ENCODE measurements at regions not wholly inside any gene's neighbourhood (a gene's known extent, or its start where the extent isn't known, plus 50 kb on each side); places are given as distances from the start of the nearest gene placed in this dataset.

DNA sequence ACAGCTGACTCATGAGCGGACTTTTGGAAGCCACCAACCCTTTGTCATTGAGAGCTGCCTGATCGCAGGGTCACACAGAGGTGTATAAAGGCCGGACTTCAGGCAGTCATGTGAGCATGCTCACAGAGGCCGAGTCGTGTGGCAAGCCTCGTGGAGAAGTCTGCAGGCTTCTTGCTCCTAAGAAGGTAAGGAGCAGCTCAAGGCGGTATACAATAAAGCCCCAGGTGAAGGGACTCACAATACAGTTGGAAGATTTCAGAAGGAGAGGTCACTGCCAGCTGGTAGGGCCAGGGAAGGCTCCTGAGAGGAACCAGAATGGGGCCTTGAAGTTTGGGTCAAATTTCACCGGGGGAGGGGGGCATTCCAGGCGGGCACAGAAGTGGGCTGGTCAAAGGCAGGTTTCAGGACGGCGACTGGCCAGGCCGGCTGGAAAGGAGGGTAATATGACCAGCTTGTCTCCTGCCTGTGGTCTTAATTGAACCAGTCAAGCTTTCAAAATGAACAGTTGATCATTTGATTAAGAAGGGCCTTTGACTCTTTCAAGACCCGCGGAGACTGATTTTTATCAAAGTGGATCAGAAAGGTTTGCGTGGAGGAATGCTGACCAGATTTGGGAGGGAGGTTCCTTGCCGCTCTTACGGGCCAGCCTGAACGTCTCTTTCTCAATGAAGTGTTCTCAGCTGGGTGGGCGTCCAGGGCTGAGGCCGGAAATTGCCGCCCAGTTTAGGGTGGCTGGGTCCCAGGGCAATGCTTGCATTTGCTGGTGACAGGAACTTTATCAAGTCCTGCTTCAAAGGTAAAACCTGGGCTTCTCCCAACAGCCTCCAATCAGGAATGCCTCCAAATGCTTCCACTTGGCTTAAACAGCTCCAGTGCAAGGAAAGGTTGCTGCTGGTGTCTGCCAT lies 178.6 kb downstream of the EMX2 start:
- peaks cover 7 to 35% of the 10 kb centered on the region in 2 donors for H3K27me3 Mint-ChIP-seq
- no peaks in the 10 kb centered on the region for H3K4me1 Mint-ChIP-seq (ENCODE audit: low read depth in 2 of 2)
- DNase-seq = no peak
- H3K9me3 Mint-ChIP-seq = peaks cover 0 to 7% of the 10 kb centered on the region in 2 donors
- H3K4me3 Mint-ChIP-seq = no peak overlapping the region
- H3K27ac Mint-ChIP-seq = no peak overlapping the region
- no peak for ATAC-seq (replicated peaks)
- H3K36me3 Mint-ChIP-seq (ENCODE audit: insufficient read depth) = no peaks in the 10 kb centered on the region

DNA sequence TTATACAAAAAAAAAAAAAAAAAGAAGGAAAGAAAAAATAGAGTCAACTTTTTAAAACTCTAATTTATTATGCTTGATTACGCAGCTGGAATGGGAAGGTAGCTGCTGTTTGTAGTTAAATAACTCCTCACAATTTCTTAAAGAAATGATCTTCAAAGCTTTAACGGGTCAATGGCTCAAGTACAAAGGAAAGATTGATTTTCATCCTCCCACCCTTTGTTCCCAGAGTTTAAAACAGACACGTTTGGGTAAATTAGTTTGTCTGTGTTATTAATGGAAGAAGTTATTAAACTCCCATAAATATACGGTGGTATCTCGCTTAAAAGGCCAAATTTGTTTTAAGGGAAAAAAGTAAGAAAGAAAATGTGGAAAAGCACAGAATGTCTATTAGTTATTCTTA lies 179.3 kb downstream of the EMX2 start:
- ATAC-seq (replicated peaks) = no peak

DNA sequence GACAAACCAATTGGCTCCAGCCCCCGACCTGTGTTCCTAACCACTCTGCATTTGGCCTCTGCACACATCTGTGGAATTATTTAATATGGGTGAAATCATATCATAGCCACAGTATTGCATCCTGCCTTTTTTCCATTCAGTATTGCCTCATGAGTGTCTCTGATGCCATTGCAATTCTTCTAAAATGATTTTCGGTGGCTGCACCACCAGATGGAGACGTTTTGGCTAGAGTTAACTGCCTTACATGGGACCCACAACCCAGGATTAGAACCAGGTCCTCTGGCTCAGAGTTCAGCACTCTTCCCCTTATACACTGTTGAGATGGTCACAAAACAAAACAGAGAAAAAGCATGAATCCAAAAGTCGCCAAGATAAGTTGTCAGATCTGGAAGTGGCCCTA lies 180.8 kb downstream of the EMX2 start:
- H3K36me3 Mint-ChIP-seq (ENCODE audit: insufficient read depth) = no peaks in the 10 kb centered on the region
- no peak overlapping the region for H3K27ac Mint-ChIP-seq
- H3K27me3 Mint-ChIP-seq = peaks cover 11 to 41% of the 10 kb centered on the region in 2 donors
- no peak overlapping the region for H3K4me3 Mint-ChIP-seq
- H3K9me3 Mint-ChIP-seq = no peaks in the 10 kb centered on the region
- H3K4me1 Mint-ChIP-seq (ENCODE audit: low read depth in 2 of 2) = no peaks in the 10 kb centered on the region
- DNase-seq (no peak), ATAC-seq (replicated peaks) (no peak)

More for the DNA sequence above, 179.3 kb downstream of the EMX2 start:
- H3K4me1 Mint-ChIP-seq (ENCODE audit: low read depth in 2 of 2) = no peaks in the 10 kb centered on the region
- H3K27ac Mint-ChIP-seq = no peak overlapping the region
- no peaks in the 10 kb centered on the region for H3K36me3 Mint-ChIP-seq (ENCODE audit: insufficient read depth)
- no peak overlapping the region for H3K4me3 Mint-ChIP-seq
- DNase-seq = no peak
- peaks cover 7 to 35% of the 10 kb centered on the region in 2 donors for H3K27me3 Mint-ChIP-seq
- H3K9me3 Mint-ChIP-seq = peaks cover 0 to 7% of the 10 kb centered on the region in 2 donors

- Mint-ChIP-seq H3K4me3 (no peak overlapping the region), H3K27me3 (peaks cover 23 to 42% of the 10 kb centered on the region in 2 donors), H3K36me3 (ENCODE audit: insufficient read depth) (no peaks in the 10 kb centered on the region), H3K4me1 (ENCODE audit: low read depth in 2 of 2) (no peaks in the 10 kb centered on the region), H3K9me3 (no peaks in the 10 kb centered on the region), H3K27ac (no peak overlapping the region)
- no peak for DNase-seq
- ATAC-seq (replicated peaks) = no peak
Observed at GRCh38 chr10:117725993-117726392, 183.4 kb downstream of the EMX2 start.

- Mint-ChIP-seq H3K4me1 (ENCODE audit: low read depth in 2 of 2) (no peaks in the 10 kb centered on the region), H3K36me3 (ENCODE audit: insufficient read depth) (no peaks in the 10 kb centered on the region), H3K27me3 (peaks cover 27 to 44% of the 10 kb centered on the region in 2 donors), H3K27ac (no peak overlapping the region), H3K9me3 (no peaks in the 10 kb centered on the region), H3K4me3 (no peak overlapping the region)
- DNase-seq (no peak), ATAC-seq (replicated peaks) (no peak)
Observed at GRCh38 chr10:117726596-117727295, 184.2 kb downstream of the EMX2 start.

DNA sequence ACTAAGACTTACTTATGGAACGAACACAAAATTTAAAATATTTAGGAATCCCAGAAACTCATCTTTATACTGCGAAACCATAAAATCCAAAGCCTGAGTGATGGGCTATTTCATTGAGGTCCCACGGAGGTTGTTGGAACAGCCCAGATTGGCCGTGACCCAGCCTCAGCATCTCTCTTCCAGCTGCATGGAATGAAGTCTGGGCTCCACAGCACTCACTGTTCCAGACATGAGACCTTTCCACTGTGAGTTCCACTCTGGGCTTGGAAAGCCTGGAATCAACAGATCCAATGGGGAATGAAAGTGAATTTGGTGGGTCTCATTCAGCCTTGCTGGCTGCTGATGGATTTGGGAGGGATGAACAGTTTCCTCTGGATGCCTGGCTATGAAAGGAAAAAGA lies 184.9 kb downstream of the EMX2 start:
- no peak overlapping the region for H3K27ac Mint-ChIP-seq
- peaks cover 34 to 45% of the 10 kb centered on the region in 2 donors for H3K27me3 Mint-ChIP-seq
- no peak overlapping the region for H3K4me3 Mint-ChIP-seq
- H3K36me3 Mint-ChIP-seq (ENCODE audit: insufficient read depth) = no peaks in the 10 kb centered on the region
- DNase-seq (no peak), ATAC-seq (replicated peaks) (no peak)
- H3K4me1 Mint-ChIP-seq (ENCODE audit: low read depth in 2 of 2) = no peaks in the 10 kb centered on the region
- H3K9me3 Mint-ChIP-seq = no peaks in the 10 kb centered on the region

GRCh38 chr10:117728087-117728486 lies 185.5 kb downstream of the EMX2 start:
- Mint-ChIP-seq H3K36me3 (ENCODE audit: insufficient read depth) (no peaks in the 10 kb centered on the region), H3K9me3 (no peaks in the 10 kb centered on the region), H3K27ac (no peak overlapping the region), H3K27me3 (peaks cover 35 to 44% of the 10 kb centered on the region in 2 donors), H3K4me1 (ENCODE audit: low read depth in 2 of 2) (no peaks in the 10 kb centered on the region), H3K4me3 (no peak overlapping the region)
- no peak for ATAC-seq (replicated peaks)
- DNase-seq = no peak

DNA sequence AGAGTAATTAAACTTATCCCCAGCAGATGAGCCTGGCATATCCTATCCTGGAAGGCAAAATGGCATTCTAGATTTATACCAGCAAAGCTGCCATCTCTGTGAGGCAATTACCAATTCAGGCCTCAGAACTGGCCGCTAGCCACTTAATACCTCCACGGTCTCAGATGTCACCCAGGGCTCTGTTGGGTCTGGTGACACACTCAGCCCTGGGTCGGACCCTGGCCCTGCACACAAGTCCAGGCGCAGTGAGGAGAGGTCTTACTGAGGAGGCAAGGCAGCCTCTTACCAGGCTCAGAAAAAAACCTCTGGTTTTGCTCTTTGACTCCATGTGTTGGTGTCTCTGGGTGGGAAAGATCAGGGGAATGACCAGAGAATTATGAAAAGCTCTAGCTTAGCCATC lies 186.6 kb downstream of the EMX2 start:
- H3K27ac Mint-ChIP-seq = no peak overlapping the region
- H3K27me3 Mint-ChIP-seq = peaks cover 37 to 39% of the 10 kb centered on the region in 2 donors
- H3K4me3 Mint-ChIP-seq = no peak overlapping the region
- DNase-seq (no peak), ATAC-seq (replicated peaks) (no peak)
- no peaks in the 10 kb centered on the region for H3K36me3 Mint-ChIP-seq (ENCODE audit: insufficient read depth)
- no peaks in the 10 kb centered on the region for H3K9me3 Mint-ChIP-seq
- H3K4me1 Mint-ChIP-seq (ENCODE audit: low read depth in 2 of 2) = no peaks in the 10 kb centered on the region

DNA sequence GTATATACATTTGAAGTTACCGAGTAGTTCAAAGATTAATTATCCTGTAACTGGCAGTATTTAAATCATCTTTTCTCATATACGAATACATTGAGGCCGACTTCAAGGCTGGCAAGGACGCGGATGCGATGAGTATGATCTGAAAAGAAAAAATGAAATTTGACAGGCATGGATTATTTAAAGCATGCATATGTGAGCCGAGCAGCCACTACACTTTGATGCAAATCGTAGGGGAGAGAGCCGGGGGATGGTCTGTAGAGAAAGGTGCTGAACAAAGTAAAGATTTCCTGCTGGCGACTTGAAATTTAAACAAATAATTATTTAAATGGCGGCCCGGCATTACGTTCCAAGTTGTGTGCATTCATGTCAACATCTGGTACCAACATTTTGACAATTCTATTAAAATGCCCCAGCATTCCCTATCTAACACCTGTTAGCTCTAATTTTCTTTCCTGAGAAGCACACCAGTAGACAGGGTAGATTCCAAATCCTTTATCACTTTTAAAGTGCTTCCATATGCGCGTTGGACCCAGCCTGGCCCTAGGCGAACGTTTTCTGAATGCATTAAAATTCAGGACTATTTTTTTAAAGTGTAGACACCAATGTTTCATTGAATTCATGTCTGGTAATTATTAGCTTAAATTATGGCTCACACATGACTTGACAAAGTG lies 188.7 kb downstream of the EMX2 start:
- Mint-ChIP-seq H3K9me3 (no peaks in the 10 kb centered on the region), H3K36me3 (ENCODE audit: insufficient read depth) (no peaks in the 10 kb centered on the region), H3K27me3 (peaks cover 48 to 53% of the 10 kb centered on the region in 2 donors), H3K27ac (no peak overlapping the region), H3K4me1 (ENCODE audit: low read depth in 2 of 2) (no peaks in the 10 kb centered on the region), H3K4me3 (no peak overlapping the region)
- DNase-seq (no peak), ATAC-seq (replicated peaks) (no peak)

GRCh38 chr10:117734731-117735405 lies 192.3 kb downstream of the EMX2 start:
- Mint-ChIP-seq H3K4me3 (no peak overlapping the region), H3K27ac (no peak overlapping the region), H3K4me1 (ENCODE audit: low read depth in 2 of 2) (no peaks in the 10 kb centered on the region), H3K9me3 (no peaks in the 10 kb centered on the region), H3K27me3 (peaks cover 33 to 45% of the 10 kb centered on the region in 2 donors), H3K36me3 (ENCODE audit: insufficient read depth) (no peaks in the 10 kb centered on the region)
- ATAC-seq (replicated peaks) (no peak), DNase-seq (no peak)

- no peaks in the 10 kb centered on the region for H3K9me3 Mint-ChIP-seq
- no peak overlapping the region for H3K4me3 Mint-ChIP-seq
- H3K27me3 Mint-ChIP-seq = peaks cover 27 to 33% of the 10 kb centered on the region in 2 donors
- no peaks in the 10 kb centered on the region for H3K36me3 Mint-ChIP-seq (ENCODE audit: insufficient read depth)
- DNase-seq (no peak), ATAC-seq (replicated peaks) (no peak)
- no peaks in the 10 kb centered on the region for H3K4me1 Mint-ChIP-seq (ENCODE audit: low read depth in 2 of 2)
- no peak overlapping the region for H3K27ac Mint-ChIP-seq
Observed at GRCh38 chr10:117736655-117737054, 194.1 kb downstream of the EMX2 start.

DNA sequence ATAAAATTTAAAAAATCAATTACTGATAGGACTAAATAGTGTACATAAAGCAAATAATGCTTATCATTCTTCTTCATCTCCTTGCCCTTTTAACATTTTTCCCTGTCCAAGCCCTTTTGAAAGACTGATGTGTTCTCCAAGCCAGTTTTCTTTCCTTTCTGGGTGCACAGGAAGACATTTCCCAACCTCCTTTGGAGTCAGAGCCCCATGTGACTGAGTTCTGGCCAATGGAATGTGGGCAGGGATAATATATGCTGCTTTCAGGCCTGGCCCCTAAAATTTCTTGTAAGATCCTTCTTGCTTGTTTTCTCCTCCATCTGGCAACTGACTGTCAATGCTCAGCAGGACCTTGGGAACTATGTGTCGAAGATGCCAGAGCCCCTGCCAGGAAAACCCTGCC lies 197.5 kb downstream of the EMX2 start:
- no peak overlapping the region for H3K27ac Mint-ChIP-seq
- no peak for ATAC-seq (replicated peaks)
- no peak overlapping the region for H3K4me3 Mint-ChIP-seq
- no peaks in the 10 kb centered on the region for H3K4me1 Mint-ChIP-seq (ENCODE audit: low read depth in 2 of 2)
- no peaks in the 10 kb centered on the region for H3K36me3 Mint-ChIP-seq (ENCODE audit: insufficient read depth)
- H3K27me3 Mint-ChIP-seq = peaks cover 24 to 34% of the 10 kb centered on the region in 2 donors
- DNase-seq = no peak
- H3K9me3 Mint-ChIP-seq = no peaks in the 10 kb centered on the region

DNA sequence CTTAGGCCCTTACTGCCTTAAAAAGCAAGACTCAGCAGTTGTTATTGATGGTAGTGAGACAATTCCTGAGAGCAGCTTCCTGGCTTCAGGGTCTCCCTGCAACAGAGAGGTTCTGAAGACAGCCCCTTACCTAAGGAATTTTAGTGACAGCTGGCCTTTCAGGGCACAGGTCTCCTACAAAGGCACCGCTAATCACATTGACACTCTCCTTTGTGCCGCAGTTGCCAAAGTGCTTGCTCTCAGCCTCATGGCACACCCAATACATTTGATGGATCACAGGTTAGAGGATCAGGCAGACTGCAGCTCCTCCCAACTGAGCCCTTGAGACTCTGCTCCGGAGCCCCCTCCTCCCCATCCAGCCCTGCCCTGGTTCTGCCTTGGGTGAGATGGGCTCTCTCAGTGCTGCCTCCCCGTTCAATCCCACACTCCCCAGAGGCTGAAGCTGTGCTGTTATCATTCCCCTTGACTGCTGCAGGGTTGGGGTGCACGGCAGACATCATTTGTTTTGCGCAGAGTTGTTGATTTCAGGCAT lies 198.2 kb downstream of the EMX2 start:
- no peak overlapping the region for H3K4me3 Mint-ChIP-seq
- H3K27me3 Mint-ChIP-seq = peaks cover 20 to 28% of the 10 kb centered on the region in 2 donors
- no peak overlapping the region for H3K27ac Mint-ChIP-seq
- H3K4me1 Mint-ChIP-seq (ENCODE audit: low read depth in 2 of 2) = no peaks in the 10 kb centered on the region
- DNase-seq (no peak), ATAC-seq (replicated peaks) (no peak)
- H3K36me3 Mint-ChIP-seq (ENCODE audit: insufficient read depth) = no peaks in the 10 kb centered on the region
- H3K9me3 Mint-ChIP-seq = no peaks in the 10 kb centered on the region
